CD4-positive, alpha-beta T cell treated with Interleukin-1 beta for 1 hour (primary cell): ENCODE measurements at regions not wholly inside any gene's neighbourhood (a gene's known extent, or its start where the extent isn't known, plus 50 kb on each side); places are given as distances from the start of the nearest gene placed in this dataset.
"Not testable (repeated sequence)": the region's sequence is repeated elsewhere in the genome, so short reads cannot be mapped to it uniquely, and the experiment has no call there.

Experiments used
- DNase-seq, 2 donors: peaks; one replicate each; pipeline ENCODE4 v3.0.0-alpha.2; 2020 to 2022

GRCh38 chr6:126914172-126914571 lies 204.3 kb upstream of the RSPO3 start:
- DNase-seq, result no peak

- no peak for DNase-seq
Measured at GRCh38 chr6:126914801-126915200, 203.7 kb upstream of the RSPO3 start.

- DNase-seq, result no peak
Measured at GRCh38 chr6:126919947-126920346, 198.5 kb upstream of the RSPO3 start.

- no peak for DNase-seq
Measured at GRCh38 chr6:126923807-126924206, 194.7 kb upstream of the RSPO3 start.

GRCh38 chr6:126926926-126927325 lies 191.5 kb upstream of the RSPO3 start:
- no peak for DNase-seq

GRCh38 chr6:126927841-126928240 lies 190.6 kb upstream of the RSPO3 start:
- DNase-seq, result no peak

GRCh38 chr6:126937426-126937825 lies 181.0 kb upstream of the RSPO3 start:
- no peak for DNase-seq

GRCh38 chr6:126939784-126940183 lies 178.7 kb upstream of the RSPO3 start:
- DNase-seq, result no peak

- DNase-seq, result no peak
Measured at GRCh38 chr6:126941751-126942150, 176.7 kb upstream of the RSPO3 start.

GRCh38 chr6:126944512-126944911 lies 174.0 kb upstream of the RSPO3 start:
- DNase-seq, result no peak

GRCh38 chr6:126945150-126945685 lies 173.3 kb upstream of the RSPO3 start:
- no peak for DNase-seq

- DNase-seq, result no peak
Measured at GRCh38 chr6:126945812-126946360, 172.6 kb upstream of the RSPO3 start.

- DNase-seq, result no peak
Measured at GRCh38 chr6:126947070-126947469, 171.4 kb upstream of the RSPO3 start.

GRCh38 chr6:126949786-126950185 lies 168.7 kb upstream of the RSPO3 start:
- DNase-seq, result no peak

GRCh38 chr6:126955621-126956020 lies 162.8 kb upstream of the RSPO3 start:
- DNase-seq, result no peak

- no peak for DNase-seq
Measured at GRCh38 chr6:126957721-126958120, 160.8 kb upstream of the RSPO3 start.

- DNase-seq, result no peak
Measured at GRCh38 chr6:126959765-126960164, 158.7 kb upstream of the RSPO3 start.

- no peak for DNase-seq
Measured at GRCh38 chr6:126963077-126963809, 155.2 kb upstream of the RSPO3 start.

GRCh38 chr6:126967296-126968005 lies 151.0 kb upstream of the RSPO3 start:
- no peak for DNase-seq

- DNase-seq, result no peak
Measured at GRCh38 chr6:126976253-126976797, 142.1 kb upstream of the RSPO3 start.

- no peak for DNase-seq
Measured at GRCh38 chr6:126983779-126984178, 134.7 kb upstream of the RSPO3 start.

GRCh38 chr6:126988125-126988524 lies 130.3 kb upstream of the RSPO3 start:
- DNase-seq, result not testable (repeated sequence)

GRCh38 chr6:127000631-127001030 lies 117.8 kb upstream of the RSPO3 start:
- DNase-seq, result no peak

- DNase-seq, result no peak
Measured at GRCh38 chr6:127013865-127014264, 104.6 kb upstream of the RSPO3 start.
